Neuronal stem cell (in vitro differentiated cells): ENCODE measurements at regions not wholly inside any gene's neighbourhood (a gene's known extent, or its start where the extent isn't known, plus 50 kb on each side); places are given as distances from the start of the nearest gene placed in this dataset.

ENCODE experiments used
- DNase-seq: peaks from one replicate; pipeline ENCODE4 v3.0.0-alpha.2; 2013; ENCODE audit warnings: low spot score
- H2AFZ ChIP-seq: one replicate; pipeline ENCODE4 v1.6.1; 2013; ENCODE audit warnings: mild to moderate bottlenecking, low read length, inconsistent platforms
- H2AK5ac ChIP-seq: 2 replicates; pipeline ENCODE4 v1.6.1; 2013; ENCODE audit warnings: low read depth, mild to moderate bottlenecking, inconsistent platforms, low read length, moderate library complexity, mixed read lengths
- H2BK120ac ChIP-seq: 2 replicates; pipeline ENCODE4 v1.6.1; 2013; ENCODE audit warnings: low read depth, mild to moderate bottlenecking, inconsistent platforms, low read length, moderate library complexity, mixed read lengths
- H2BK12ac ChIP-seq: one replicate; pipeline ENCODE4 v1.6.1; 2013; ENCODE audit warnings: low read length, inconsistent platforms
- H2BK15ac ChIP-seq: 2 replicates; pipeline ENCODE4 v1.6.1; 2013; ENCODE audit warnings: mild to moderate bottlenecking, low read length, inconsistent platforms, mixed read lengths
- H2BK5ac ChIP-seq: one replicate; pipeline ENCODE4 v1.6.1; 2013; ENCODE audit warnings: inconsistent platforms, mild to moderate bottlenecking, low read length, moderate library complexity
- H3K14ac ChIP-seq: one replicate; pipeline ENCODE4 v1.6.1; 2013; ENCODE audit warnings: low read length, inconsistent platforms
- H3K18ac ChIP-seq: 2 replicates; pipeline ENCODE4 v1.6.1; 2013; ENCODE audit warnings: low read length, inconsistent platforms
- H3K23ac ChIP-seq: 2 replicates; pipeline ENCODE4 v1.6.1; 2013; ENCODE audit warnings: low read depth, mild to moderate bottlenecking, mixed read lengths, low read length, inconsistent platforms; ENCODE audit not compliant: poor library complexity
- H3K27ac ChIP-seq: replicated peaks from 3 replicates; pipeline ENCODE4 v1.5.1; 2013; ENCODE audit warnings: low read length, inconsistent platforms
- H3K27me3 ChIP-seq, 3 experiments: 2 replicates each; pipeline ENCODE4 v1.6.1; 2013; ENCODE audit warnings: low read length in 3 of 3, mild to moderate bottlenecking in 2 of 3, inconsistent platforms in 1 of 3, low read depth in 1 of 3, mixed read lengths in 1 of 3, moderate library complexity in 1 of 3; ENCODE audit not compliant: control insufficient read depth in 3 of 3, insufficient read depth in 3 of 3
- H3K36me3 ChIP-seq, 2 donors: replicated peaks in 1 of 2; 2 replicates each; pipeline ENCODE4 v1.6.1; 2013; ENCODE audit warnings: low read length in 2 of 2; ENCODE audit not compliant: control insufficient read depth in 2 of 2, insufficient read depth in 2 of 2
- H3K4ac ChIP-seq: 2 replicates; pipeline ENCODE4 v1.6.1; 2013; ENCODE audit warnings: inconsistent platforms, mild to moderate bottlenecking, low read length, moderate library complexity
- H3K4me1 ChIP-seq, 2 donors: 1 replicate in 1 of 2; 2 replicates in 1 of 2; pipeline ENCODE4 v1.6.1; 2013; ENCODE audit warnings: low read length in 2 of 2, low read depth in 1 of 2; ENCODE audit not compliant: control insufficient read depth in 2 of 2, insufficient read depth in 1 of 2
- H3K4me2 ChIP-seq: one replicate; pipeline ENCODE4 v1.6.1; 2013; ENCODE audit warnings: mild to moderate bottlenecking, low read length, inconsistent platforms; ENCODE audit not compliant: insufficient read depth, poor library complexity, severe bottlenecking
- H3K4me3 ChIP-seq, 2 donors: 2 replicates each; pipeline ENCODE4 v1.5.1; 2013; ENCODE audit warnings: low read length in 2 of 2, mild to moderate bottlenecking in 2 of 2, inconsistent platforms in 1 of 2, moderate library complexity in 1 of 2
- H3K79me1 ChIP-seq: one replicate; pipeline ENCODE4 v1.6.1; 2013; ENCODE audit warnings: low read depth, mild to moderate bottlenecking, inconsistent platforms, low read length, moderate library complexity
- H3K9ac ChIP-seq: one replicate; pipeline ENCODE4 v1.6.1; 2013; ENCODE audit warnings: mild to moderate bottlenecking, low read depth, low read length, inconsistent platforms; ENCODE audit not compliant: poor library complexity
- H3K9me3 ChIP-seq, 2 donors: replicated peaks in 1 of 2; 2 replicates each; pipeline versions ENCODE3 to v1.6.1; 2013; ENCODE audit warnings: low read length in 2 of 2, mild to moderate bottlenecking in 2 of 2, inconsistent platforms in 1 of 2, low read depth in 1 of 2, mixed read lengths in 1 of 2, moderate library complexity in 1 of 2; ENCODE audit not compliant: control insufficient read depth in 2 of 2, insufficient read depth in 1 of 2
- H4K8ac ChIP-seq: one replicate; pipeline ENCODE4 v1.6.1; 2013; ENCODE audit warnings: low read depth, mild to moderate bottlenecking, inconsistent platforms, low read length, moderate library complexity
- H4K91ac ChIP-seq: one replicate; pipeline ENCODE4 v1.6.1; 2013; ENCODE audit warnings: low read length, low read depth, mild to moderate bottlenecking, inconsistent platforms; ENCODE audit not compliant: poor library complexity
- WGBS, 2 donors: extraction: QIAGEN DNeasy Blood & Tissue Kit; methylation state at CpG; one replicate each; pipeline ENCODE4 v1.1.7; 2013; ENCODE audit warnings: missing lambda C conversion rate in 2 of 2, mixed read lengths in 1 of 2; ENCODE audit not compliant: insufficient read length in 2 of 2, insufficient replicate concordance in 1 of 2; ENCODE audit errors: extremely low coverage in 2 of 2; 5-methylcytosine and 5-hydroxymethylcytosine counted together

GRCh38 chr5:142433526-142434321, 108.9 kb upstream of the SPRY4 start:
- WGBS, 2 donors = no CpG with 5 or more reads among the region's 8 CpGs
- Histone ChIP-seq H3K9me3 (no peaks in the 10 kb centered on the region), H3K18ac (no peak overlapping the region), H4K91ac (no peak overlapping the region), H2BK12ac (no peak overlapping the region), H2BK15ac (no peak overlapping the region), H2BK5ac (no peak overlapping the region), H3K23ac (no peak overlapping the region), H2AK5ac (no peak overlapping the region), H3K4me3 (no peak overlapping the region), H4K8ac (no peak overlapping the region), H3K36me3 (no peaks in the 10 kb centered on the region), H2AFZ (peak overlapping the region; percentile 61), H3K4ac (no peak overlapping the region), H3K27ac (no peak overlapping the region), H3K27me3 (no peaks in the 10 kb centered on the region), H3K4me2 (no peak overlapping the region), H3K79me1 (no peaks in the 10 kb centered on the region), H3K4me1 (peaks cover 6 to 11% of the 10 kb centered on the region in 2 donors), H2BK120ac (no peak overlapping the region), H3K14ac (no peak overlapping the region), H3K9ac (no peak overlapping the region)
- no peak for DNase-seq

- no peak overlapping the region for H2BK15ac ChIP-seq
- no peaks in the 10 kb centered on the region for H3K79me1 ChIP-seq
- H2BK12ac ChIP-seq = no peak overlapping the region
- H2BK120ac ChIP-seq = no peak overlapping the region
- no peaks in the 10 kb centered on the region for H3K36me3 ChIP-seq
- H3K27me3 ChIP-seq = no peaks in the 10 kb centered on the region
- H3K4me2 ChIP-seq = no peak overlapping the region
- no peaks in the 10 kb centered on the region for H3K9me3 ChIP-seq
- no peak overlapping the region for H2AK5ac ChIP-seq
- H3K9ac ChIP-seq = no peak overlapping the region
- H3K23ac ChIP-seq = no peak overlapping the region
- no peak overlapping the region for H4K8ac ChIP-seq
- no peak overlapping the region for H4K91ac ChIP-seq
- WGBS, 2 donors = no CpG with 5 or more reads among the region's 2 CpGs
- no peak overlapping the region for H3K27ac ChIP-seq
- H3K18ac ChIP-seq = no peak overlapping the region
- H2AFZ ChIP-seq = no peak overlapping the region
- H3K4me1 ChIP-seq = peaks cover 7 to 11% of the 10 kb centered on the region in 2 donors
- no peak overlapping the region for H2BK5ac ChIP-seq
- H3K4ac ChIP-seq = no peak overlapping the region
- no peak overlapping the region for H3K4me3 ChIP-seq
- no peak overlapping the region for H3K14ac ChIP-seq
- DNase-seq = no peak
Observed at GRCh38 chr5:142432961-142433360, 108.1 kb upstream of the SPRY4 start.

- DNase-seq = no peak
- Histone ChIP-seq H3K27me3 (no peaks in the 10 kb centered on the region), H3K36me3 (no peaks in the 10 kb centered on the region), H3K9me3 (no peaks in the 10 kb centered on the region), H2AK5ac (no peak overlapping the region), H3K4me2 (no peak overlapping the region), H3K23ac (no peak overlapping the region), H3K18ac (peak overlapping the region; percentile 1), H4K8ac (no peak overlapping the region), H2BK15ac (peak overlapping the region; percentile 29), H3K27ac (no peak overlapping the region), H2BK12ac (no peak overlapping the region), H2BK5ac (no peak overlapping the region), H3K14ac (peak overlapping the region; percentile 10), H4K91ac (no peak overlapping the region), H3K4me1 (peaks cover 5 to 11% of the 10 kb centered on the region in 2 donors), H3K9ac (no peak overlapping the region), H3K4ac (no peak overlapping the region), H2BK120ac (no peak overlapping the region), H3K79me1 (no peaks in the 10 kb centered on the region), H3K4me3 (no peak overlapping the region), H2AFZ (no peak overlapping the region)
- WGBS, 2 donors = no CpG with 5 or more reads among the region's 16 CpGs
Observed at GRCh38 chr5:142432369-142432863, 107.6 kb upstream of the SPRY4 start.

GRCh38 chr5:142428773-142429473, 104.1 kb upstream of the SPRY4 start:
- Histone ChIP-seq H2BK5ac (no peak overlapping the region), H4K8ac (no peak overlapping the region), H3K9me3 (peaks cover 0 to 4% of the 10 kb centered on the region in 2 donors), H2AFZ (no peak overlapping the region), H3K36me3 (peaks cover 0 to 1% of the 10 kb centered on the region in 2 donors), H2AK5ac (no peak overlapping the region), H3K4ac (no peak overlapping the region), H3K18ac (no peak overlapping the region), H2BK12ac (no peak overlapping the region), H3K4me2 (no peak overlapping the region), H3K14ac (no peak overlapping the region), H3K27me3 (no peaks in the 10 kb centered on the region), H4K91ac (no peak overlapping the region), H2BK120ac (no peak overlapping the region), H2BK15ac (no peak overlapping the region), H3K23ac (no peak overlapping the region), H3K4me3 (no peak overlapping the region), H3K79me1 (no peaks in the 10 kb centered on the region), H3K27ac (no peak overlapping the region), H3K9ac (no peak overlapping the region), H3K4me1 (peaks cover 9 to 23% of the 10 kb centered on the region in 2 donors)
- WGBS, 2 donors = no CpG with 5 or more reads among the region's 8 CpGs
- DNase-seq = no peak
